BLaER1 (cell line): ENCODE measurements at regions not wholly inside any gene's neighbourhood (a gene's known extent, or its start where the extent isn't known, plus 50 kb on each side); places are given as distances from the start of the nearest gene placed in this dataset.

Experiments used
- H3K27ac ChIP-seq: shearing (Covaris generic); formaldehyde crosslinking; 2 replicates; pipeline ENCODE4 v1.8.1; 2022
- H3K27me3 ChIP-seq: shearing (Covaris generic); formaldehyde crosslinking; 2 replicates; pipeline ENCODE4 v1.8.1; 2022
- H3K36me3 ChIP-seq: shearing (Covaris generic); formaldehyde crosslinking; 2 replicates; pipeline ENCODE4 v1.8.1; 2022
- H3K4me1 ChIP-seq: shearing (Covaris generic); formaldehyde crosslinking; 2 replicates; pipeline ENCODE4 v1.8.1; 2022
- H3K4me2 ChIP-seq: shearing (Covaris generic); formaldehyde crosslinking; 2 replicates; pipeline ENCODE4 v1.8.1; 2022
- H3K4me3 ChIP-seq: shearing (Covaris generic); formaldehyde crosslinking; 2 replicates; pipeline ENCODE4 v1.8.1; 2022
- H3K9ac ChIP-seq: shearing (Covaris generic); formaldehyde crosslinking; 2 replicates; pipeline ENCODE4 v1.8.1; 2022
- H3K9me3 ChIP-seq: shearing (Covaris generic); formaldehyde crosslinking; 2 replicates; pipeline ENCODE4 v1.8.1; 2022
- H4K20me1 ChIP-seq: shearing (Covaris generic); formaldehyde crosslinking; 2 replicates; pipeline ENCODE4 v1.8.1; 2022
- Cebpa-rat ChIP-seq: shearing (Covaris generic); IDR thresholded peaks from 2 replicates; pipeline ENCODE4 v1.8.1; 2022

DNA sequence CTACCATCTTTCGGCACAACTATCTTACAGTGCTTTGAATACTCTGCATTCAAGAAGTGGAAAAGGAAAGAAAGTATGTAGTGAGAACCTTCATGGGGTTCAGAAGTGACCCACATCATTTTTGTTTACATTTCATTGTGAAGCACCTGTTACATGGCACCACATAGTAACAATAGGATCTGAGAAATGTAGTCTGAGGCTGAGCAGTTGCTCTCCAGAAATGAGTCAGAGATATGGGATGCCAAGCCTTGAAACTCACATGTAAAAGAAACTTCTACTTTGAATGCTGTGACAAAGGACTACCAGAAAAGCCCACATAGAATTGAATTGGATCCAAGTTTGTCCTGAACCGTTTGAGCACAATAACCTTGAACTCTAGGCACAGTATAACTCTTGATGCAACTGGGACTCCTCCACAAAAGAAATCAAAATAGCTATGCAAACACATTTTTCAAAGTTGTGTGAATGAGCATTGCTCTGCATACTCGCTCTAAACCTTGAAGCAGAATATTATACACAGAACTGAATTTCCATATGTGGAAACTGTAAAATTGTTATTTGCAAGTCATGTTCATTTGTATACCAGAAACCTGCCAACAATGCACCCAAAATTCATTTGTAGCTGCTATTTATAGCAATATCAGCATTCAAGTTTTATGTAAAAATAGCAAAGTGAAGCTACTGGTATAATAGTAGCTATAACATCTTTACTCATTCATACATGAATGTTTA, 400.9 kb upstream of the POU3F2 start:
- H3K9me3 ChIP-seq: no peaks in the 10 kb centered on the region
- no peaks in the 10 kb centered on the region for H3K36me3 ChIP-seq
- no peak overlapping the region for H3K27ac ChIP-seq
- no peak overlapping the region for H3K4me2 ChIP-seq
- no peaks in the 10 kb centered on the region for H4K20me1 ChIP-seq
- no peaks in the 10 kb centered on the region for H3K4me1 ChIP-seq
- H3K4me3 ChIP-seq: no peak overlapping the region
- H3K9ac ChIP-seq: no peak overlapping the region
- TF ChIP-seq Cebpa-rat: no peak
- no peaks in the 10 kb centered on the region for H3K27me3 ChIP-seq

DNA sequence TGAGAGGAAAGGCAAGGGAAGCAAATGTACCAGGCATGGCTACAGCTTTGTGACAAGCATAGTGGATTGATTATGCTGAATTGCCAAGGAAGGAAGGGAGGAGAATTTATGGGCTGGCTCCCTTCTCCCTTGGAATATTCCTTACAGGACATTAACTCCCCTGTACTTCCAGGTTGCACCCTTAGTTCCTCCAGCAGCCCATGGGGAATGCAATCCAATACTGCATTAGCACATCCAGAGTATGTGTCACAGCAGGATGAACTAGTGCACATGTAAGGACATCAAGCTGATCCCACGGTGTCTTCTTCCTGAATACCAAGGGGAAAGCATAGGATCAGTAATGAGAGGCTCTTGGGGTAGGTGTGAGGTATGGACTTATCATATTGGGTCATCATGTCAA, 390.7 kb upstream of the POU3F2 start:
- no peak overlapping the region for H3K4me3 ChIP-seq
- no peak overlapping the region for H3K4me2 ChIP-seq
- H3K9ac ChIP-seq: no peak overlapping the region
- no peaks in the 10 kb centered on the region for H3K36me3 ChIP-seq
- no peaks in the 10 kb centered on the region for H3K27me3 ChIP-seq
- TF ChIP-seq Cebpa-rat: no peak
- no peaks in the 10 kb centered on the region for H4K20me1 ChIP-seq
- no peaks in the 10 kb centered on the region for H3K9me3 ChIP-seq
- no peaks in the 10 kb centered on the region for H3K4me1 ChIP-seq
- no peak overlapping the region for H3K27ac ChIP-seq

DNA sequence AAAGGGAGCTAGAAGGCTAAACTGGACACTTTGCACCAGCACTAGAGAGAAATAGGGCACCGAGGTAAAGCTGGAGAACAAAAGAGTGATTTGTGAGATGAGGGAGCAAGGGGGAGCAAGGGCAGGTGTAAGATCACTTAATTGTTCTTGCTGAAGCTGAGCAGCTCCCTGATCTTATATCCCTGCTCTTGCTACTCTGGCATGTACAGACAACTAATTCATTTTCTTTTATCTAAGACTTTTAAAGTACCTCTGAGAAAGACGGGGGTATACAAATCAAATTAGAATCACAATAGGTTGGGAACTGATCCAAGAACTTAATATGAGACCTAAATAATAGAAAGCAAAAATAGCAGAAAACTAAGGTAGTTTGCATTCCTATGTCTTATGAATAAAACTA, 381.7 kb upstream of the POU3F2 start:
- Histone ChIP-seq H4K20me1 (no peaks in the 10 kb centered on the region), H3K9me3 (no peaks in the 10 kb centered on the region), H3K4me3 (no peak overlapping the region), H3K27ac (no peak overlapping the region), H3K36me3 (no peaks in the 10 kb centered on the region), H3K4me2 (no peak overlapping the region), H3K27me3 (no peaks in the 10 kb centered on the region), H3K4me1 (no peaks in the 10 kb centered on the region), H3K9ac (no peak overlapping the region)
- no peak for TF ChIP-seq Cebpa-rat

DNA sequence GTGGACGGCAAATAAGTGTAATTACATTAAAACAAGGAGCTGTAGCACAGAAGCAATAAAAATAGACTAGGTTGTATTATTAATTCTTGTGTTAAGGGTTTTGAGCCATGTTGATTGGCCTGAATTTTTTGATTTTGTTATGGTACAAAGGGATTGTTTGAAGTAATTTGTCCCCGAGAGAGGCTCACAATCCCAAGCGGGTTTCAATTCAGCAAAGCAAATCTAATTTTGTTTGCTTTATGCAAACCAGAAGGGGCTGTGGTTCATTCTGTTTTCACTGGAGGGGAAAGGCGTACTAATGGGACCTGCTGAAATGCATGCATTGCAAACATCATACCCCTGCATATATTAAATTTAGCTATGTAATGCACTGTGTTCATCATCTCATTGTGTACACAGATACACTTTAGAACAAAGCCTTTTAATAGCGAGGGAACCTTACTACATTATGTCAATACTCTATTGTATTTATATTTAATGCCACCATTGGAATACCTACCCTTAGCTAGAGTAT, 379.5 kb upstream of the POU3F2 start:
- H3K27me3 ChIP-seq: no peaks in the 10 kb centered on the region
- H4K20me1 ChIP-seq: no peaks in the 10 kb centered on the region
- H3K4me1 ChIP-seq: no peaks in the 10 kb centered on the region
- no peak overlapping the region for H3K4me2 ChIP-seq
- TF ChIP-seq Cebpa-rat: no peak
- H3K27ac ChIP-seq: no peak overlapping the region
- H3K9me3 ChIP-seq: no peaks in the 10 kb centered on the region
- no peak overlapping the region for H3K4me3 ChIP-seq
- no peaks in the 10 kb centered on the region for H3K36me3 ChIP-seq
- no peak overlapping the region for H3K9ac ChIP-seq

DNA sequence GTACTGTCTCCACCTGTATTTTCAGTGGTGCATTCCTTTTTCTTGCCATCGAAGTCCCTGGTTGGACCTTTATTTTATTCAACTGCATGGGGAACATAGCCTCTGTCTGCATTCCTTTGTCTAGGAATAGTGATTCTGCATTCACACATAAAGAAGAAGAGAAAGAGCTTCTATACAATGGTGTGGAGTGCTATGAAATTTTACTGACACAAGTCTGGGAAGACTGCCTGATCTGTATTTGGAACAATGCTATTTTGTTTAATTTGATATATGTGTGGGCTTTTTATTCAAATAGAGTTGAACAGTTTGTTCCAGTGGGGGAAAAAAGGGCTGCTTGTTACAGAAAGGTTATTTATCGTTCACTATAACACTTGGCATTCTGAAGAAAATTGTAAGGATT, 375.7 kb upstream of the POU3F2 start:
- no peaks in the 10 kb centered on the region for H3K27me3 ChIP-seq
- H3K4me1 ChIP-seq: no peaks in the 10 kb centered on the region
- H3K4me3 ChIP-seq: no peak overlapping the region
- H3K27ac ChIP-seq: no peak overlapping the region
- no peak overlapping the region for H3K9ac ChIP-seq
- no peak for TF ChIP-seq Cebpa-rat
- no peaks in the 10 kb centered on the region for H4K20me1 ChIP-seq
- H3K36me3 ChIP-seq: no peaks in the 10 kb centered on the region
- no peak overlapping the region for H3K4me2 ChIP-seq
- H3K9me3 ChIP-seq: no peaks in the 10 kb centered on the region

DNA sequence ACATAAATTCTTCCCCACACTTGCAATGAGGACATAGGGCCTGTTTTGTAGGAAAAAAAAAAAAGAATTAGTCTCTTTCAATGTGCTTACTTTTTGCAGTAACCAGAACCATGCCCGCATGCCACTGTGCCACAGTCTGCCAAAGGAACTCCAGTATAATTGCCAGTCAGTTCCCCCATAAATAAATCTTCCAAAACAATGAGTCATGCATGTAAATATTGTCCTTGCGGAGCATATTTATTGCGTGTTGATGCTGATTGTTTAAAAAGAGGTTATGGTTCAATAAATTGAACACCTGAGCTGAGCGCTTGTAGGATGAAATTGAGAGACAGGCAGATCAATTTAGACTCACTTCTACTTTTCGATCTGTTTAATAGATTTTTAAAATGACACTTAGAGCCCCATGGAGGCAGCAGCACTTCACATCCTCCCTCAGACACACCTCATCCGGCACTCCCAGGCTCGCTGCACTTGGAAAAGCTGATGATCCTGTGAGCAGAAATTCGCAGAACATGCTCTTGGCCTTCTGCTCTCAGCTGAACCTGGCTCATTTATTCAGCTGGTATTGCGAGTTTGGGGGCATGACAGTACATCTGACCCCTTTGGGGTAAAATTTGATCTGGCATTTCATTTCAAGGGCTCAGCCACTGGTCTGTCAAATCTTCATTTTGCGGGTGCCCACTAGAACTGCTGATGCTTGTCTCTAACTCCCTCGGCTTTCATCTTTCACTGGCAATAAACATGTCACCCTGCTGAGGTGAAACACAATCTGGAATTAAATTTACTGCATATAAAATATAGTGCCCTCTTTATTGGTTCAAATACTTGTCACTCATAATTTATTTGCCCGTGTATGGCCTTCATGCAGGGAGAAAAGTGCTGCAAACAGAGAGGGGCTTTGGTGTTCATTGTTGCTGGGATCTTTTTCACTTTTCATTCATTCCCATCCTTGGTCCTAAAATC, 371.1 kb upstream of the POU3F2 start:
- no peaks in the 10 kb centered on the region for H3K4me1 ChIP-seq
- H3K4me2 ChIP-seq: no peak overlapping the region
- no peak for TF ChIP-seq Cebpa-rat
- H3K27ac ChIP-seq: no peak overlapping the region
- no peaks in the 10 kb centered on the region for H4K20me1 ChIP-seq
- H3K36me3 ChIP-seq: no peaks in the 10 kb centered on the region
- no peaks in the 10 kb centered on the region for H3K9me3 ChIP-seq
- no peaks in the 10 kb centered on the region for H3K27me3 ChIP-seq
- H3K4me3 ChIP-seq: no peak overlapping the region
- no peak overlapping the region for H3K9ac ChIP-seq

DNA sequence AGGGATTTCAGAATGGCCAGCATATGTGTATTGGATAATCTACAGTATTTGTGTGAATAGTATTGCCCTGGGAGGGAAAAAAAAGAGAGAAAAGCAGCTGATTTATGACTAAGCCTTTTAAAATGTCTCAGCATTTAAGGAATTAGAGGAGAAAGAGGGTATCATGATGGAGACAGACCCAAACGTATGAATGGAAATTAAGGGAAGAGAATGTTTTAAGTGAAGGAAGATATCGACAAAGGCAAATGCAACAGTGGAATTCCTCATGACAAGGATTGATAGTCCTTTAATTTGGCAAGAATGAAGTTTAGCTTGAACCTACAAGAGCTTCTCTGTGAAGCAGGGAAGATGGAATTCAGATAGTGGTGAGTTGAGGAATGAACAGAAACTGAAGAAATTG, 367.3 kb upstream of the POU3F2 start:
- no peak for TF ChIP-seq Cebpa-rat
- H3K9ac ChIP-seq: no peak overlapping the region
- H3K36me3 ChIP-seq: no peaks in the 10 kb centered on the region
- H3K4me2 ChIP-seq: no peak overlapping the region
- no peaks in the 10 kb centered on the region for H3K27me3 ChIP-seq
- no peak overlapping the region for H3K27ac ChIP-seq
- no peaks in the 10 kb centered on the region for H4K20me1 ChIP-seq
- peaks cover 10% of the 10 kb centered on the region; the same call in 1 of the 2 replicates for H3K9me3 ChIP-seq
- no peak overlapping the region for H3K4me3 ChIP-seq
- H3K4me1 ChIP-seq: no peaks in the 10 kb centered on the region

DNA sequence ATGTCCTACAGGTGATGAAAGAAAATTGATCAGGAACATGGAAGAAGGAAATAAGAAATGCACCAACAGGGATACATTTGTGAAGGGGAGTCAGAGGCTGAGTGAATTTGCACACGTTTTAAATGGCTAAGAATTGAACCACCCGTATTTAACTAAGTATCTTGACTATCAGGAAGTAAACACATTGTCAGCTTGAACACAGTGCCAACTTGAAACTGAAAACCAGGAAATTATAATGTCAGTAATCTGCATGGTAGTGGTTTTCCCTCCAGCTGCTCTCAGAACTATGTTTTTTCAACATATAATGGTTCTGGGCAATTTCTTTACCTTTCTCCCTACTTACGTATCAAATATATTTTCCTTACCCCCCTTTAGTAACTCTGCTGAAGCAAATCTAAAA, 366.5 kb upstream of the POU3F2 start:
- Histone ChIP-seq H3K27ac (no peak overlapping the region), H3K9ac (no peak overlapping the region), H4K20me1 (no peaks in the 10 kb centered on the region), H3K4me1 (no peaks in the 10 kb centered on the region), H3K4me3 (no peak overlapping the region), H3K36me3 (no peaks in the 10 kb centered on the region), H3K9me3 (peaks cover 10% of the 10 kb centered on the region; the same call in 1 of the 2 replicates), H3K27me3 (no peaks in the 10 kb centered on the region), H3K4me2 (no peak overlapping the region)
- TF ChIP-seq Cebpa-rat: no peak

DNA sequence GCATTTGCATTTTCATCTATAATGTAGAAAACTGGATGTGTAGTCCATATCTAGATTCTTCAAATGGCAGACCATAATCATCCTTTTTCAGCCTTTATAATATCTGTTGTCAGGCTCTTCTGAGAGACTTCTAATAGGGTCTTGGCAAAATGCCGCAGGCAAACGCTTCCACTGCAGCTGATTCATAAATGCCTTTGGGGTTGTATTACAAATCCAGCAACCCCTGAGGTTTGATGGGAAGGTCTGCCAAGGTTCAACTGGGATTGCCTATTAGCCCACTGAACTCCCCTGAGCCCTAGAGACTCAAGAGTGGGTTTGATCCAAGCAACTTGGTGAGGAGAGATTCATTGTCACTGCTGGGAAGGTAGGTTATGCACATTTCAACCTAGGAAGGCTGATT, 365.2 kb upstream of the POU3F2 start:
- H3K27ac ChIP-seq: no peak overlapping the region
- H3K9me3 ChIP-seq: peaks cover 10% of the 10 kb centered on the region; the same call in 1 of the 2 replicates
- no peaks in the 10 kb centered on the region for H3K4me1 ChIP-seq
- H3K36me3 ChIP-seq: no peaks in the 10 kb centered on the region
- H4K20me1 ChIP-seq: no peaks in the 10 kb centered on the region
- no peak overlapping the region for H3K4me2 ChIP-seq
- no peak for TF ChIP-seq Cebpa-rat
- H3K27me3 ChIP-seq: no peaks in the 10 kb centered on the region
- no peak overlapping the region for H3K4me3 ChIP-seq
- no peak overlapping the region for H3K9ac ChIP-seq

DNA sequence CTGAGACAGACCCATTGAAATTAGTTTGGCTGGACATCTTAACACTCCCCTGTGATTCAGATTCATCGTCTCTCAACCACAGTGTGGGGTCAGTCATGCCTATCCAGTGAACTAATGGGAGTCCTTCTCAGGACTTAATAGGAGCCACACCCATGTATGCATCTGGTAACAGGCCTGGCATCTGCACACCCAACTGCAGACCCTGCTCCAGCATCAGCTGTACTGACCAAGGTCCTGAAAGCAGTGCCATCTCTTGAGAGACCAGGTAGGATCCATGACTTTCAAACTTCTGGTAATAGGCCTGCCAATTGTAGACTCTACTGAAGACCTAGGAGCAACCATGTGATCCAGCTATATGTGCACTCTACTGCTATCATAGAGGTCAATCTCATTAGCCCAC, 363.6 kb upstream of the POU3F2 start:
- H3K36me3 ChIP-seq: no peaks in the 10 kb centered on the region
- H3K9me3 ChIP-seq: peaks cover 10% of the 10 kb centered on the region; the same call in 1 of the 2 replicates
- no peak overlapping the region for H3K27ac ChIP-seq
- no peak for TF ChIP-seq Cebpa-rat
- H3K27me3 ChIP-seq: no peaks in the 10 kb centered on the region
- no peaks in the 10 kb centered on the region for H4K20me1 ChIP-seq
- no peak overlapping the region for H3K4me2 ChIP-seq
- H3K4me3 ChIP-seq: no peak overlapping the region
- H3K4me1 ChIP-seq: no peaks in the 10 kb centered on the region
- H3K9ac ChIP-seq: no peak overlapping the region
